ENCODE measurements at regions not wholly inside any gene's neighbourhood (a gene's known extent, or its start where the extent isn't known, plus 50 kb on each side); places are given as distances from the start of the nearest gene placed in this dataset.

GRCh38 chr2:185222311-185222710, 516.3 kb upstream of the FSIP2 start:
- no peak for TF ChIP-seq POLR2A (IDR thresholded peaks at IDR 0.05; ENCODE audit: low read depth, low read length)
- no peak for TF ChIP-seq RAD21 (IDR thresholded peaks at IDR 0.05; ENCODE audit: low read length)
- TF ChIP-seq CTCF (conservative IDR thresholded peaks at IDR 0.05; ENCODE audit: low read depth, low read length) = no peak
- TF ChIP-seq RCOR1 (IDR thresholded peaks at IDR 0.05; ENCODE audit: insufficient replicate concordance, low read length) = no peak
- TF ChIP-seq SMC3 (IDR thresholded peaks at IDR 0.05; ENCODE audit: low read depth, low read length) = no peak

All from IMR-90 (cell line).